Muscle of leg (tissue), 3 donors: ENCODE measurements at regions not wholly inside any gene's neighbourhood (a gene's known extent, or its start where the extent isn't known, plus 50 kb on each side); places are given as distances from the start of the nearest gene placed in this dataset.

ENCODE experiments used
- DNase-seq: peaks from one replicate; pipeline ENCODE4 v3.0.0; 2013
- H3K27ac ChIP-seq: one replicate; pipeline ENCODE4 v1.5.1; 2013; ENCODE audit warnings: mild to moderate bottlenecking, low read length, control low read depth
- H3K27me3 ChIP-seq: one replicate; pipeline ENCODE4 v1.6.1; 2013; ENCODE audit warnings: low read length; ENCODE audit not compliant: control insufficient read depth, insufficient read depth
- H3K36me3 ChIP-seq: one replicate; pipeline ENCODE4 v1.6.1; 2013; ENCODE audit warnings: low read length; ENCODE audit not compliant: control insufficient read depth, insufficient read depth
- H3K4me1 ChIP-seq: one replicate; pipeline ENCODE4 v1.6.1; 2013; ENCODE audit warnings: low read length; ENCODE audit not compliant: control insufficient read depth, insufficient read depth
- H3K4me3 ChIP-seq: one replicate; pipeline ENCODE4 v1.5.1; 2013; ENCODE audit warnings: low read length, control low read depth
- H3K9me3 ChIP-seq: replicated peaks from 2 replicates; pipeline ENCODE4 v1.6.1; 2013; ENCODE audit warnings: low read depth, low read length; ENCODE audit not compliant: control insufficient read depth
- WGBS: methylation state at CpG from one replicate; pipeline ENCODE4 v1.1.5; 2013; ENCODE audit warnings: missing lambda C conversion rate; ENCODE audit not compliant: insufficient coverage; 5-methylcytosine and 5-hydroxymethylcytosine counted together

DNA sequence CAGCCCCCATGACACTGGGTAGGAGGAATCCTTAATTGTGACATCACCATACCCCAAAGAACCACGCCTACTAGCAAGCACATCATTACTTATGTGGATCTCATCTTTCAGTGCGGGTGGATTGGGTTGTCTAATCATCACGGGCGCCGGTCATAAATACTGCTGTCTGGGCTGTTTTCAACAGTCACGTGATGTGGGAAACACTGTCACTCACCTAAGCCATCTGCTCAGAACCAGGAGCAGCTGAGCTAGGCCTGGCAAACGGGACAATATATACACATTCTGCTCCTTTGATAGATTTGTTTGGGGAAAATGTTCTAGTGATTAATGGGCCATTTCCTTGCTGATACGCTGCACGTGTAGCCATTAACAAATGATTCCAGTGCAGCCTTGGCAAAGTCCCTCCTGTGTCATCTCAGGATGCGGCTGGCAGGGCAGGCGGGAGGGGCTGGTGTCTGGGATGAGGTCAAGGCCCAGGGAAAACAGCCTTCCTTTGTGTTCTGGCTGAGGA, 145.9 kb upstream of the COPS8 start:
- no peak for DNase-seq
- no peaks in the 10 kb centered on the region for H3K36me3 ChIP-seq
- no peaks in the 10 kb centered on the region for H3K4me1 ChIP-seq
- 55% methylated on average over 9 of the region's 11 CpGs for WGBS
- H3K4me3 ChIP-seq: no peak overlapping the region
- H3K27ac ChIP-seq: no peak overlapping the region
- H3K27me3 ChIP-seq: peaks cover 4% of the 10 kb centered on the region
- H3K9me3 ChIP-seq: no peaks in the 10 kb centered on the region

DNA sequence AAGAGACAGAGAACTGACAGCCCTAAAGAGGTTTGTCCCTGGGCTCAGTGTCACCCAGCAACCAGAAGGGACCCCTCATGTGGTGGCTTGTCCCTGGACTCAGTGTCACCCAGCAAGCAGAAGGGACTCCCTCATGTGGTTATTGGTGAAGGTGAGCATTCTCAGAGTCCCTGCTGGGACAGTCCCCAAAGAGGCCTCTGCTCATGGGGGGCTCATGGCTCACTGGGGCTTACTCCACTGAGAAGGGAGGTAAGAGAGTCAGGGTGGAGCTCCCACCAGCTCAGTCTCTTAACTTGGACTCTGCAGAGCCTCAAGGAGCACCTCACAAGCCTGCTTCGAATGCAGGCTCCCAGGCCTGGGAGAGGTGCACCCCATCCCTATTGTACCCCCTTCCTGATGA, 145.2 kb upstream of the COPS8 start:
- no peak overlapping the region for H3K4me3 ChIP-seq
- H3K9me3 ChIP-seq: no peaks in the 10 kb centered on the region
- peaks cover 2% of the 10 kb centered on the region for H3K27me3 ChIP-seq
- no peak for DNase-seq
- H3K36me3 ChIP-seq: no peaks in the 10 kb centered on the region
- H3K4me1 ChIP-seq: peaks cover 2% of the 10 kb centered on the region
- no CpG with 5 or more reads among the region's 1 CpG for WGBS
- H3K27ac ChIP-seq: no peak overlapping the region

DNA sequence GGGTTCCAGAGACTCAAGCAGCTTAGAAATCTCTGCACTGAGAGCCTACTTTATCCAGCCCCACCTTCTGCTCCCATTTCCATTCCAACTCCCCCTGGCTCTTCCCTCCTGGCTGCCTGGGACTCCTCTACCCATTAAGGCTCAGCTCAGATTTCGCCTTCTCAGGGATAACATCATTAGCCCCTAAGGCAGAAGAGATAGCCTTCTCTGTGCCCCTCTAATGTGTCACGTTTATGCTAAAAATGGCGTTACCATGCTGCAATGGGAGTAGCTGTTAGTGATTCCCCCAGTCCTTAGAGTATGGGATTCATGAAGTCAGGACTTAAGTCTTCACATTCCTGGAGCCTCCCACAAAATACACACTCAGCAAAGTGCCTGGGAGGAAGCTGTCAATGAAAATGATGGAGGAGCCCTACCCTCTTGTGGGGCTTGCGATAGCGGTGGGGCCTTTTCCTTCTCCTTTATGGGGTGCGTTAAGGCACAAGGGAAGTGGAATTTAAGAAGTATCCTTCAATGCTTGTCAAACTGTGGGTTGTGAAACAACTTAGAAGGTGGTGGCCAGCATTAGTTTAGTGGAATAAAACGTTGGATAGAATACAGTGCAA, 144.7 kb upstream of the COPS8 start:
- DNase-seq: no peak
- Histone ChIP-seq H3K4me3 (no peak overlapping the region), H3K36me3 (no peaks in the 10 kb centered on the region), H3K27ac (no peak overlapping the region), H3K27me3 (peaks cover 2% of the 10 kb centered on the region), H3K4me1 (peaks cover 4% of the 10 kb centered on the region), H3K9me3 (no peaks in the 10 kb centered on the region)
- WGBS: 30% methylated on average over 2 of the region's 7 CpGs

DNA sequence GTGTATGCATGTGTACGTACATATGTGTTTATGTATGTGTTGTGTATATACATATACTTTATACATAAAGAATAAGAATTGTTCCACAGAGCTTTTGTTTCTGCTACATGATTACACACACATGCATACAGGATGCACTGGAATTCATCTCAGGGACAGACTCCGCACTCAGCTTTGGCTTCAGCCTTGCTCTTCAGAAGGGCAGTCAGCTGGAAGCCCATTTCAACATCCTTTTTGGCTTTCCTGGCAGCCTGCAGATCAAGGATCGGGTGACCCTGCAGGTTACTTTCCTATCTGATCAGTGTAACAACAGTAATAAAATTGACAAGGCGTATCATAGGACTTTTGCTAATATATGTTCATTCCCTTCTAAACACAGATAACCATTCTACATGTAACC, 144.1 kb upstream of the COPS8 start:
- no peak for DNase-seq
- H3K27me3 ChIP-seq: peaks cover 2% of the 10 kb centered on the region
- no peaks in the 10 kb centered on the region for H3K9me3 ChIP-seq
- H3K4me1 ChIP-seq: peaks cover 6% of the 10 kb centered on the region
- 59% methylated on average over 2 of the region's 4 CpGs for WGBS
- no peak overlapping the region for H3K27ac ChIP-seq
- no peak overlapping the region for H3K4me3 ChIP-seq
- no peaks in the 10 kb centered on the region for H3K36me3 ChIP-seq

DNA sequence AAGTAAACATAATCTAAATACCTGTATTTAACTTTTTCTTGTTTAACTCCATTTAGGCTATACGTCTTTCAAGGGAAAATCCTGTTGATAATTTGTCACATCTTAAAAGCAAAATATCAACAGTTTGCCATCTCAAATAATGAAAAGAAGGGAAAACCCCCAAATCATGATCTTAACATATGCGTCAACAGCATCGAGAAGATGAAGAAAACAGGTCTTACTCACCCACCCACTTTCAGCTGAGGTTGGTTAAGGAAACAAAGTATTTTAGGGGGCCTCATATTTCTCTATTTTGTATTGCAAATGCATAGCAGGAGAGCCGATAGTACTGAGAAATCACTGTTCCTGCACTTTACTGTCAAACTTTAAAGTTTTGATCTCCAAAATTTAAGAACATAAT, 143.1 kb upstream of the COPS8 start:
- DNase-seq: no peak
- H3K4me3 ChIP-seq: no peak overlapping the region
- no peaks in the 10 kb centered on the region for H3K36me3 ChIP-seq
- H3K4me1 ChIP-seq: peaks cover 10% of the 10 kb centered on the region
- peaks cover 2% of the 10 kb centered on the region for H3K27me3 ChIP-seq
- WGBS: no CpG with 5 or more reads among the region's 4 CpGs
- H3K9me3 ChIP-seq: no peaks in the 10 kb centered on the region
- H3K27ac ChIP-seq: no peak overlapping the region

DNA sequence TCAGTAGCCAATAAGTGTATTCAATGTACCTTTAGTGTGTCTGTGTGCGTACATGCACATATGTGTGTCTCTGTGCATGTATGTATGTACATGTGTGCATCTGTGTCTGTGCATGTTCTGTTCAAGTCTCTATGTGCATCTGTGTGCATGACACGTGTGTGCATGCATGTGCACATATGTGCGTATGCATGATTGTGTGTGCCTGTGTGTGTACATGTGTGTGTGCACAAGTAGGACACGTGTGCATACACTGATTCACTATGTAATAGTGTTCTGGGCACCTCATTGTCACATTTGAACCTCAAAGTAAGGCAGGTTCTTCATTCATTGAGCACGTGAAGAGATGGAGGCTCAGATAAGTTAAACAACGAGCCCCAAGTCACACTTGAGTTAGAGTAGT, 142.6 kb upstream of the COPS8 start:
- WGBS: 93% methylated on average over 6 of the region's 6 CpGs
- peaks cover 10% of the 10 kb centered on the region for H3K4me1 ChIP-seq
- DNase-seq: no peak
- no peak overlapping the region for H3K27ac ChIP-seq
- H3K27me3 ChIP-seq: peaks cover 2% of the 10 kb centered on the region
- no peak overlapping the region for H3K4me3 ChIP-seq
- H3K9me3 ChIP-seq: no peaks in the 10 kb centered on the region
- no peaks in the 10 kb centered on the region for H3K36me3 ChIP-seq

DNA sequence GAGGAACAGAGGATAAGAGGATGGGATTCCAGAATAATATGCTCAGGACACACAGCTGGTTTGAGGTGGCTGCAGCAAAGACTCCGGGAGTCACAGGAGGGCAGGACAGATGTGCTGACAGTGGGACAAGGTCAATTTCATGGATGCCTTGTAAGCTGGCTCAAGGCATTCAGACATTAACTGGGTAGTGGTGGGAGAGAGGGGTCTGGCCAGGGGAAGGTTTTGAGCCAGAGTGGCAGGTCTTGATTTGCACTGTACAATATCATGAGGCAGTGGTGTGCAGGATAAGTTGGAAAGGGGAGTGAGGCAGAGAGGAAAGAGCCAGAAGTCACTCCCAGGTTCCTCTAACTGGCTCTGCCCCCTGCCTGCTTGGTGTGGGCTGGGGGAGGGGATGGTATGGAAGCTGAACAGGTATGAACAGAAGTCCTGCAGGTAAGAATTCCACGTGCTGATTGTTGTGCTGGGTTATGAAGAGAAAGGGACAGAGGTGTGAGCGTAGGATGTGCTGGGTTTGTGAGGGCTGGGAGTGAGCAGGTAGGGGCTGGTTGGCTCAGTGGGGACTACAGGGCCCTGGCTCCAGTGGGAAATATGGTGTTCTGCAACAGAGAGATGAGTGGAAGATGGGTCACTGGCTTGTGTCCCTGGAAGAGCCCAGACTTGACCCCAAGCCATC, 141.7 kb upstream of the COPS8 start:
- Histone ChIP-seq H3K4me1 (peaks cover 10% of the 10 kb centered on the region), H3K27ac (no peak overlapping the region), H3K36me3 (no peaks in the 10 kb centered on the region), H3K27me3 (peaks cover 2% of the 10 kb centered on the region), H3K9me3 (no peaks in the 10 kb centered on the region), H3K4me3 (no peak overlapping the region)
- WGBS: 84% methylated on average over 3 of the region's 3 CpGs
- no peak for DNase-seq

DNA sequence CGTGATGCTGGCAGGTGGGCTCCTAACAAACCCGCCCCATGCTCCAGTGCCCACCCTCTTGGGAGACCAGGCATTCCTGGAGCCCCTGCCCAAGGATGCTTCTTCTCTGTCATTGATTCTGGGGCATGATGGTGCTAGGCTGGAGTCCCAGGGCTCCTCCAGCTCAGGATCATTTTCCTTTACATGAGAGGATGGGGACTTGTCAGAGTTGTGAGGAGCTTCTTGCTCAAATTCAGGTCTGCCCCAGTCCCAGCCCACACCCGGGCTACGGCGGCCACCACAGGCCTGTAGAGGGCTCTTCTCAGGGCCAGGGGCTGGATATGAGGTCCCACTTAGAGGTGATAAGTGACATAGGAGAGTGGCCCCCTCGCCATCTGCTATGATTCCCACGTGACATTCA, 141.1 kb upstream of the COPS8 start:
- Histone ChIP-seq H3K27ac (no peak overlapping the region), H3K4me1 (peaks cover 13% of the 10 kb centered on the region), H3K27me3 (peaks cover 2% of the 10 kb centered on the region), H3K36me3 (no peaks in the 10 kb centered on the region), H3K4me3 (no peak overlapping the region), H3K9me3 (no peaks in the 10 kb centered on the region)
- DNase-seq: no peak
- 89% methylated on average over 7 of the region's 7 CpGs for WGBS

DNA sequence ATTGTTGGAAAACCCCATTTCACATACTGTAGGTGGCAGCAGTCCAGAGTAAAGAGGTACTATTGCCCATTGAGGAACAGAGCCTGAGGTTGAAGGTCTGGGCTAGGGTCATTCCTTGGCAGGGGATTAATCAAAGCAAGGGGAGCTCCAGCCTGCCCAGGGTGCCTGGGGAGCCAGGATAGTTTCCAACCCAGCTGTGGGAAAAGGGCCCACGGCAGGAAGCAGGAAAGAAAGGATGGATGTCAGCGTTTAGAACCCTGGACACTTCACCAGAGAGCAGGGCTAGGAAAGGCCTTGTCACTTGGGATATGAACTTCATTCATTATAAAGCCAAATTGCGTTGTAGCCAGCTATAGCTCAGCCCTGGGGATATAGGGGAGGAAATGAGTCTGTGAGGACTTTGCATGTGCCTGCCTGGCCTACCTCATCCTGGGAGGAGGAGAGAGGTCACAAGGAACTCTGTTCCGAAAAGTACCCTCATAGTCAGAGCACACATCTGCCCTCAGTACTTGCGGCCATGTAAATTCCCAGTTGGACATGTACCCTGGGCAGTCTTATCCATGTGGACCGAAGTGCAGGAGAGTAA, 140.2 kb upstream of the COPS8 start:
- Histone ChIP-seq H3K9me3 (no peaks in the 10 kb centered on the region), H3K27me3 (peaks cover 2% of the 10 kb centered on the region), H3K27ac (no peak overlapping the region), H3K36me3 (no peaks in the 10 kb centered on the region), H3K4me3 (no peak overlapping the region), H3K4me1 (peaks cover 13% of the 10 kb centered on the region)
- no peak for DNase-seq
- 89% methylated on average over 1 of the region's 6 CpGs for whole genome bisulfite sequencing

DNA sequence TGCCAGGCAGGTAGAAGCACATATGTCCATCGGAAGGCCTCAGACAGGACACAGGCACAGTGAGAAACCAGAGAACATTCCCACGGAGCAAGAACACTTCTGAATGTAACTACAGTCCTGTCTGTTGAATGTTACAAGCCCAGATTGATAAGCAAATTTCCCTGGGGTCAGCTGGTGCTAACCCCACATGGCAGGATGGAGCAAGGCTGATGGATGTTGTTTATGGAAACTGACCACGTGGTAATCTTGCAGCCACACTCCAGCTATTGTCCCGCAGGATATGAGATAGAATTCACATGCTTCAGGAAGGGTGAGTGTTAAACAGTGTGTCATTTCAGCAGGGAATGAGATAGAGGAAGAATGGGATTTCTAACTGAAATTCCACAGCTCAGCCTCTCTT, 138.8 kb upstream of the COPS8 start:
- Histone ChIP-seq H3K9me3 (no peaks in the 10 kb centered on the region), H3K4me1 (peaks cover 13% of the 10 kb centered on the region), H3K36me3 (no peaks in the 10 kb centered on the region), H3K4me3 (no peak overlapping the region), H3K27me3 (peaks cover 2% of the 10 kb centered on the region), H3K27ac (no peak overlapping the region)
- 53% methylated on average over 3 of the region's 4 CpGs for WGBS
- DNase-seq: no peak
